Sigmoid colon (tissue), 4 donors: ENCODE measurements at regions not wholly inside any gene's neighbourhood (a gene's known extent, or its start where the extent isn't known, plus 50 kb on each side); places are given as distances from the start of the nearest gene placed in this dataset.

Experiments used
- EP300 ChIP-seq, 4 donors: sonication (generic); formaldehyde crosslinking; IDR thresholded peaks; one replicate each; pipeline ENCODE4 v1.6.1; 2017; ENCODE audit warnings: antibody characterized with exemption in 4 of 4
- POLR2A ChIP-seq, 2 donors: fragments of 450-650 bp; IDR thresholded peaks; one replicate each; pipeline ENCODE4 v1.6.1; 2016; ENCODE audit warnings: antibody characterized with exemption in 2 of 2, mild to moderate bottlenecking in 2 of 2, moderate library complexity in 2 of 2
- TF ChIP-seq, protein P1 (sequence below), 4 experiments: fragments of 450-650 bp in 3 of 4; fragments of 200-600 bp in 1 of 4; IDR thresholded peaks; one replicate each; pipeline ENCODE4 v1.5.1; 2016 to 2019; ENCODE audit warnings: antibody characterized with exemption in 4 of 4, mild to moderate bottlenecking in 3 of 4, moderate library complexity in 2 of 4

DNA sequence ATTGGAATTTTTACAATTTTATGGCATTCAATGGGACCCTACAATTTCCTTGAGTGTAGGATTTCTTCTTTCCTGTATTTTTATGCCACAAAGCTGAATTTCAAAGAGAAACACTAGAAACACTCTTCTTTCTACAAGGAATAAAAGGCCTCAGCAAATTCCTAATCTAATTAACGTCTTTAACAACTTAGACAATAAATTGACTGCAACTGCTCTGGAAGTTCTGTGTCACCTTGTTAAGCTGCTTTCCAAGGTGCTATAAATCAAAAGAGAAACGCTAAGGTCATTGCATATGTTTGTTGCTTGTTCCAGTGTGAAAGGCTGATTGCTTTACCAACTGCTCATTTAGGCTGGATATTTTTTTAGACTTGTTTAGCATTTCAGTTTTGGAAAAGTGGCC, 182.2 kb downstream of the POLR1F start:
- TF ChIP-seq, protein P1, sequence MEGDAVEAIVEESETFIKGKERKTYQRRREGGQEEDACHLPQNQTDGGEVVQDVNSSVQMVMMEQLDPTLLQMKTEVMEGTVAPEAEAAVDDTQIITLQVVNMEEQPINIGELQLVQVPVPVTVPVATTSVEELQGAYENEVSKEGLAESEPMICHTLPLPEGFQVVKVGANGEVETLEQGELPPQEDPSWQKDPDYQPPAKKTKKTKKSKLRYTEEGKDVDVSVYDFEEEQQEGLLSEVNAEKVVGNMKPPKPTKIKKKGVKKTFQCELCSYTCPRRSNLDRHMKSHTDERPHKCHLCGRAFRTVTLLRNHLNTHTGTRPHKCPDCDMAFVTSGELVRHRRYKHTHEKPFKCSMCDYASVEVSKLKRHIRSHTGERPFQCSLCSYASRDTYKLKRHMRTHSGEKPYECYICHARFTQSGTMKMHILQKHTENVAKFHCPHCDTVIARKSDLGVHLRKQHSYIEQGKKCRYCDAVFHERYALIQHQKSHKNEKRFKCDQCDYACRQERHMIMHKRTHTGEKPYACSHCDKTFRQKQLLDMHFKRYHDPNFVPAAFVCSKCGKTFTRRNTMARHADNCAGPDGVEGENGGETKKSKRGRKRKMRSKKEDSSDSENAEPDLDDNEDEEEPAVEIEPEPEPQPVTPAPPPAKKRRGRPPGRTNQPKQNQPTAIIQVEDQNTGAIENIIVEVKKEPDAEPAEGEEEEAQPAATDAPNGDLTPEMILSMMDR (IDR thresholded peaks at IDR 0.05) = no peak
- no peak for TF ChIP-seq POLR2A (IDR thresholded peaks at IDR 0.05)
- TF ChIP-seq EP300 (IDR thresholded peaks at IDR 0.05) = no peak
